GM12878 (cell line): ENCODE measurements at regions not wholly inside any gene's neighbourhood (a gene's known extent, or its start where the extent isn't known, plus 50 kb on each side); places are given as distances from the start of the nearest gene placed in this dataset.
"Not testable (repeated sequence)": the region's sequence is repeated elsewhere in the genome, so short reads cannot be mapped to it uniquely, and the experiment has no call there.

ENCODE experiments used
- ATAC-seq: fragments of 200-7000 bp; cut with Tn5 transposase; 3 replicates; pipeline ENCODE4 v1.9.1; 2020; ENCODE audit warnings: mild to moderate bottlenecking, moderate library complexity
- BruUV-seq: library from RNA; stranded (reverse); fragments of 400-500 nt; replicated peaks from 2 replicates; lab custom pipeline; 2021; lab: Mats Ljungman, UMichigan
- CTCF ChIA-PET: fragments of 300-600 bp; sonication (Branson Sonifier 250); formaldehyde crosslinking; extraction: SDS; loops from one replicate; lab custom pipeline; 2021; ENCODE audit warnings: inconsistent platforms; lab: Yijun Ruan, JAX
- POLR2A ChIA-PET: fragments of 350-600 bp; formaldehyde crosslinking; extraction: SDS; loops from one replicate; lab custom pipeline; 2021; ENCODE audit warnings: inconsistent platforms; lab: Charles Lee
- RAD21 ChIA-PET: fragments of 300-600 bp; sonication (Branson Sonifier 250); formaldehyde crosslinking; loops from one replicate; lab custom pipeline; 2023; ENCODE audit warnings: antibody characterized with exemption; ENCODE audit not compliant: unreplicated experiment; lab: Charles Lee
- SMC1A ChIA-PET: fragments of 300-600 bp; sonication (Branson Sonifier 250); formaldehyde crosslinking; loops from one replicate; lab custom pipeline; 2023; ENCODE audit not compliant: unreplicated experiment, uncharacterized antibody; lab: Charles Lee
- DNase-seq: peaks from one replicate; pipeline ENCODE4 v3.0.0-alpha.2; 2011; ENCODE audit warnings: low read depth, low spot score
- FAIRE-seq: peaks from 3 replicates; lab custom pipeline; 2011; peaks lifted over from hg19 to GRCh38; lab: Jason Lieb, UNC
- H2AFZ ChIP-seq: 2 replicates; pipeline ENCODE4 v1.6.0; 2011; ENCODE audit warnings: low read depth, low read length, control low read depth; ENCODE audit not compliant: control insufficient read depth
- H3K27ac ChIP-seq: 2 replicates; pipeline ENCODE4 v1.5.1; 2011; ENCODE audit warnings: control low read depth; ENCODE audit not compliant: control insufficient read depth, insufficient read depth
- H3K27me3 ChIP-seq, 2 experiments: replicated peaks in 1 of 2; 2 replicates each; pipeline versions ENCODE4 v1.6.0 to v1.6.1; 2011; ENCODE audit warnings: low read length in 1 of 2; ENCODE audit not compliant: control insufficient read depth in 2 of 2, insufficient read depth in 2 of 2
- H3K36me3 ChIP-seq, 2 experiments: 2 replicates each; pipeline ENCODE4 v1.5.1; 2011; ENCODE audit warnings: low read length in 1 of 2; ENCODE audit not compliant: control insufficient read depth in 2 of 2, insufficient read depth in 2 of 2
- H3K4me1 ChIP-seq: 2 replicates; pipeline ENCODE4 v1.6.1; 2011; ENCODE audit warnings: mild to moderate bottlenecking, low read length, moderate library complexity, mixed read lengths; ENCODE audit not compliant: control insufficient read depth, insufficient read depth
- H3K4me2 ChIP-seq: 2 replicates; pipeline ENCODE4 v1.6.0; 2011; ENCODE audit warnings: control low read depth; ENCODE audit not compliant: control insufficient read depth, insufficient read depth
- H3K4me3 ChIP-seq: fragments of 200-600 bp; sonication (generic); 2 replicates; pipeline ENCODE4 v1.5.1; 2016
- H3K79me2 ChIP-seq: 2 replicates; pipeline ENCODE4 v1.6.0; 2011; ENCODE audit warnings: low read length; ENCODE audit not compliant: control insufficient read depth, insufficient read depth
- H3K9ac ChIP-seq: 2 replicates; pipeline ENCODE4 v1.8.0; 2011; ENCODE audit warnings: low read length, control low read depth, mixed read lengths; ENCODE audit not compliant: control insufficient read depth, insufficient read depth
- H3K9me3 ChIP-seq: replicated peaks from 3 replicates; pipeline ENCODE4 v1.5.1; 2011; ENCODE audit warnings: mild to moderate bottlenecking, low read length; ENCODE audit not compliant: control insufficient read depth, insufficient read depth
- H4K20me1 ChIP-seq: 2 replicates; pipeline ENCODE4 v1.6.0; 2011; ENCODE audit not compliant: control insufficient read depth, insufficient read depth
- DPF2 ChIP-seq: fragments of 450-650 bp; IDR thresholded peaks from 2 replicates; pipeline ENCODE4 v1.6.1; 2017; ENCODE audit warnings: mild to moderate bottlenecking
- ETV6 ChIP-seq, 2 experiments: fragments of 450-650 bp in 1 of 2; IDR thresholded peaks in 1 of 2; conservative IDR thresholded peaks in 1 of 2; 2 replicates each; pipeline ENCODE4 v1.6.1; 2014; ENCODE audit warnings: antibody characterized with exemption in 1 of 2, borderline replicate concordance in 1 of 2, low read depth in 1 of 2, mild to moderate bottlenecking in 1 of 2, moderate library complexity in 1 of 2
- IKZF2 ChIP-seq, 2 experiments: fragments of 450-650 bp; IDR thresholded peaks; 2 replicates each; pipeline ENCODE4 v1.6.1; 2017; ENCODE audit warnings: mild to moderate bottlenecking in 2 of 2, moderate library complexity in 2 of 2
- NFXL1 ChIP-seq: fragments of 450-650 bp; IDR thresholded peaks from 2 replicates; pipeline ENCODE4 v1.6.1; 2017; ENCODE audit warnings: antibody characterized with exemption, mild to moderate bottlenecking, borderline replicate concordance
- NR2F1 ChIP-seq: fragments of 450-650 bp; conservative IDR thresholded peaks from 2 replicates; pipeline ENCODE4 v1.6.1; 2017; ENCODE audit warnings: mild to moderate bottlenecking
- SIN3A ChIP-seq: IDR thresholded peaks from 2 replicates; pipeline ENCODE4 v1.6.1; 2012; ENCODE audit warnings: low read depth, low read length, improper control_type of control experiment
- WGBS: methylation state at CpG from one replicate; pipeline ENCODE4 v1.1.6; 2016; ENCODE audit warnings: low lambda C conversion rate; ENCODE audit not compliant: insufficient replicate concordance, insufficient coverage; ENCODE audit errors: missing lambda C conversion rate; 5-methylcytosine and 5-hydroxymethylcytosine counted together
- in situ Hi-C: fragments of 300-500 bp; cut with MboI; formaldehyde crosslinking; loops from 9 replicates; pipeline ENCODE4 v1.14.3; 2018; ENCODE audit warnings: mixed read lengths
- intact Hi-C: fragments of 100-400 bp; cut with micrococcal nuclease; formaldehyde crosslinking; loops from one replicate; pipeline ENCODE4 v1.14.2; 2022; ENCODE audit not compliant: unreplicated experiment

DNA sequence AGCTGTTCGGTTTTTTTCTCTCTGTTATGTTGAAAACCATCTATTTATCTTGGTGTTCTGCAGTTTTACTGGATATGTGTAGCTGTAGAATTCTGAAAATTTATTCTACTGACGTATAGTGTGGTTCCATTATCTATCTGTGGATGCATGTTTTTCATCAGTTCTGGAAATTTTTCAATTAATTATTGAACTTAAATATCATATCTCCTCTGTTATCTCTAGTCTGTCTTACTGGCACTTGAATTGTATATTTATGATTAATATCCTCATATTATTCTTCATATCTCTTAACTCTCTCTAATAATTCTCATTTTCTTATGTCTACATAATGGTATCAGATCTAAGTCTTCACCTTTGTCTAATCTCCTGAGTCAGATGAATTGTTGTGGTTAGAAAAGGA is 501.7 kb downstream of the STK39 start:
- no peaks in the 10 kb centered on the region for H3K9me3 ChIP-seq
- no peak for DNase-seq
- intact Hi-C loops, result no loop called here
- H3K27ac ChIP-seq, result no peak overlapping the region
- H3K36me3 ChIP-seq, result no peaks in the 10 kb centered on the region
- H3K4me3 ChIP-seq, result no peak overlapping the region
- TF ChIP-seq ETV6 (conservative IDR thresholded peaks at IDR 0.05 in 1 of 2, IDR thresholded peaks at IDR 0.05 in 1 of 2; ENCODE audit: borderline replicate concordance in 1 of 2, low read depth in 1 of 2) (no peak), SIN3A (no peak), NR2F1 (no peak), NFXL1 (no peak), IKZF2 (IDR thresholded peaks at IDR 0.05) (no peak), DPF2 (no peak)
- TF ChIP-seq, all 136 proteins: peak for 0
- ChIA-PET SMC1A (interaction anchor here (0.9 kb wide), 1 partner anchor 9 kb away, joined by 3 read pairs; no protein-coding TSS in a partner anchor), POLR2A (no interaction called here), CTCF (no interaction called here), RAD21 (no interaction called here)
- WGBS, result 0% methylated on average over 2 of the region's 2 CpGs
- H3K9ac ChIP-seq, result no peak overlapping the region
- H3K27me3 ChIP-seq, result no peaks in the 10 kb centered on the region; a peak in 1 of 4 replicates
- H4K20me1 ChIP-seq, result no peaks in the 10 kb centered on the region
- no peak for FAIRE-seq
- no peak for ATAC-seq
- H2AFZ ChIP-seq, result no peak overlapping the region
- H3K79me2 ChIP-seq, result no peaks in the 10 kb centered on the region
- in situ Hi-C loops, result no loop called here
- H3K4me1 ChIP-seq, result no peaks in the 10 kb centered on the region
- BruUV-seq, result no TSS peak
- H3K4me2 ChIP-seq, result no peak overlapping the region

- ATAC-seq, H3K4me1 ChIP-seq, H3K36me3 ChIP-seq, intact Hi-C loops, H3K4me3 ChIP-seq, POLR2A ChIA-PET, H3K9ac ChIP-seq, H3K27ac ChIP-seq, H4K20me1 ChIP-seq, H2AFZ ChIP-seq, H3K27me3 ChIP-seq, BruUV-seq, H3K79me2 ChIP-seq, H3K4me2 ChIP-seq, DNase-seq, RAD21 ChIA-PET, SMC1A ChIA-PET, FAIRE-seq, in situ Hi-C loops, H3K9me3 ChIP-seq: not testable (repeated sequence)
- no CpG with 5 or more reads among the region's 1 CpG for WGBS
- CTCF ChIA-PET, result interaction anchor here (0.6 kb wide), 1 partner anchor 1370 kb away, joined by 3 read pairs; no protein-coding TSS in a partner anchor
These were observed 507.5 kb downstream of the STK39 start for GRCh38 chr2:167739921-167740320.
